Left hindlimb (tissue), 1 donor: ENCODE measurements at regions not wholly inside any gene's neighbourhood (a gene's known extent, or its start where the extent isn't known, plus 50 kb on each side); places are given as distances from the start of the nearest gene placed in this dataset.

Source experiments
- DNase-seq: peaks from one replicate; pipeline ENCODE4 v3.0.0-alpha.2; 2018

GRCh38 chr1:55418208-55419000 lies 203.2 kb upstream of the USP24 start:
- no peak for DNase-seq

DNA sequence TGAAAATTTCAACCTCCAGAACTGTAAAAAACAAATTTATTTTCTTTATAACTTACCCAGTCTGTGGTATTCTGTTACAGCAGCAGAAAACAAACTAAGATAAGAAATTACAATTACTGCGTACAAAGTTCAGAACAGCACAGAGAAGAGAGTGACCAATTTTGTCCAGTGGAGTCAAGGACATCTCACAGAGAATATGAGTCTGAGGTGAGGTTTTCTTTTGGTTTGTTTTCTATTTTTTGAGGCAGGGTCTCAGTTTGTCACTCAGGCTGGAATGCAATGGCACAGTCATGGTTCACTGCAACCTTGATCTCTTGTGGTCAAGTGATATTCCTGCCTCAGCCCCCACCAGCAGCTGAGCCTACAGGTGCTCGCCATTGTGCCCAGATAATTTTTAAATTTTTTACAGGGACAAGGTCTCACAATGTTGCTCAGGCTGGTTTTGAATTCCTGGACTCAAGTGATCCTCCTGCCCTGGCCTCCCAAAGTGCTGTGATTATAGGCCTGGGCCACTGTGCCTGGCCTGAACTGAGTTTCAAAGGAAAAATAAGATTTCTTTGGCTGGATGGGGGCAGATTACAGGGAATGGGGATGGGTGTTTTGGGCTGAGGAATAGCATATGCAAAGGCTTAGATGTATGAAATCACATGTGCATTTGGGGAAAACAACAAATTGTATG lies 201.1 kb upstream of the USP24 start:
- no peak for DNase-seq

DNA sequence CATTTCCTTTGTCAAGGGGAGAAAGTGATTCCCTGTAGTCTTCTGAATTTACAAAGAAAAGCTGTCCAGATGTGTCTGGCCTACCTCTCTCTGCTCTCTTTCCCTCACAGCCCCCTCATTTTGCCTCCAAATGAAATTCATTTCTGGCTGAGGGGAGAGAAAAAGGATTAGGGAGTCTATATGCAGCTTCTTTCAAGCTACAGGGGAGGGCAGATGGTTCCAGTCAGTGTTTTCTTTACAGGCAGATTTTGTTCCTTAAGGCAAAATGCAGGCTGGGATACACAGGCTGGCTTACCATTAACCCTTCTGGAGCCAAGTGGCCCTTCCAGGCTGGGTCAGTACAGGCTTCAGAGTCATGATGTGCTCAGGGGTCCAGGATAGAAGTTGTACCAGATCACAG lies 198.1 kb upstream of the USP24 start:
- no peak for DNase-seq

- no peak for DNase-seq
These were observed 196.9 kb upstream of the USP24 start for GRCh38 chr1:55412060-55412459.

- no peak for DNase-seq
These were observed 187.7 kb upstream of the USP24 start for GRCh38 chr1:55402671-55403464.

DNA sequence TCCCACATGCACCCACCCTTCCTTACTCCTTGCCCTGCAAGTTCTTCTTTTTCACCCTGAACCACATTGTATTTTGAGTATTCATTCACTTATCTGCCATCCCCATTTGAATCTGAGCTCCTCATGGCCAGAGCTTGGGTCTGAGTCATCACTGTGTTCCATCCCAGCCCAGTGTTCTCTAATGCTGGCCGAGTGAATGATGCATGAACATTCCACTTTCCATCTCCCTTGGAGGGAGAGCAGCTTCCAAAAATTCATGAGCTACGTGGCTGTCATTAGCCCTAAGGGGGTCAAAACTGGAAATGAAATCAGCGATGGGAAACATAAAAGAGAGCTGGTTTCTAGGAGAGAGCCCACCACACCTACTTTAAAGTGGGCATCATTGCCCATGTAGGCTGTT lies 187.0 kb upstream of the USP24 start:
- DNase-seq: no peak

GRCh38 chr1:55400508-55400907 lies 185.3 kb upstream of the USP24 start:
- DNase-seq: peak; percentile 76

GRCh38 chr1:55399346-55399745 lies 184.2 kb upstream of the USP24 start:
- DNase-seq: peak; percentile 45

DNA sequence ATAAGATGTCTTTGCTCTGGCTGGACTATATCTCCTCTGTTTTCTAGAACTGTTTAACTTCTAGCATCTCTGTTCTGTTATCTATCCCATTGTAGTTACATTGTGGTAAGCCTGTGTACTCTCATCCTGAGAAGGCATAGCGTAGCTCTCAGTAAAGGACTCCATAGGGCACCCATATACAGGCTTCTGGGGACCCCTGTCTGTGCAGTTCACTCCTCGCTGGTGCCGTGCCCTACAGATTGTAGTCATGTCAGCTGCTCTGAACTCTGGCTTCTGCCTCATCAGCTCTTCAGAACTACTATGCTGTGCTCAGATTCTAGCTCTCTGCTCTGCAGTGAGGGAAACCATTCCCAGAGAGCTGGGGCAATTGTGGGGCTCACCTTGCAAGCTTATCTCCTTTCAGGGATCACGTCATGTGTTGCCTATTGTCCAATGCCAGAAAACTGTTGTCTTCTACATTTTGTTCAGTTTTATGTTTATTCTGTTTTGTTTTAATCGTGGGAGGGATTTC lies 181.3 kb upstream of the USP24 start:
- DNase-seq: no peak

DNA sequence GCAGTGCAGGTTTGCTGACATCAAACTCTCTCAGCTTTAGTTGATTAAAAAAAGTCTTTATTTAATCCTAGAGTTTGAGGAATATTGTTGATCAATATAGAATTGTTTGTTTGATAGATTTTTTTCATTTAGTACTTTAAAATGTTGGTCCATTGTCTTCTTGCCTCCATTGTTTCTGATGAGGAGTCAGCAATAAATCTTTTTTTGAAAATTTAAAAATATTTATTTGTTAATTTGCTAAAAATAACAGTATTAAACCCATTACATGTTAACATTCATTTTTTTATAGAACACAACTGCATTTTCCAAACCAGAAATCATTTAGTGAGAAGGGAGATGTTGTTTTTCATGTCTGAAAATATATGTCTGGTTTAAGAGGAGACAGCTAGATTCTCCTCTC lies 173.8 kb upstream of the USP24 start:
- DNase-seq: no peak

- DNase-seq: no peak
These were observed 172.0 kb upstream of the USP24 start for GRCh38 chr1:55387145-55387544.

GRCh38 chr1:55386456-55386855 lies 171.3 kb upstream of the USP24 start:
- DNase-seq: no peak

DNA sequence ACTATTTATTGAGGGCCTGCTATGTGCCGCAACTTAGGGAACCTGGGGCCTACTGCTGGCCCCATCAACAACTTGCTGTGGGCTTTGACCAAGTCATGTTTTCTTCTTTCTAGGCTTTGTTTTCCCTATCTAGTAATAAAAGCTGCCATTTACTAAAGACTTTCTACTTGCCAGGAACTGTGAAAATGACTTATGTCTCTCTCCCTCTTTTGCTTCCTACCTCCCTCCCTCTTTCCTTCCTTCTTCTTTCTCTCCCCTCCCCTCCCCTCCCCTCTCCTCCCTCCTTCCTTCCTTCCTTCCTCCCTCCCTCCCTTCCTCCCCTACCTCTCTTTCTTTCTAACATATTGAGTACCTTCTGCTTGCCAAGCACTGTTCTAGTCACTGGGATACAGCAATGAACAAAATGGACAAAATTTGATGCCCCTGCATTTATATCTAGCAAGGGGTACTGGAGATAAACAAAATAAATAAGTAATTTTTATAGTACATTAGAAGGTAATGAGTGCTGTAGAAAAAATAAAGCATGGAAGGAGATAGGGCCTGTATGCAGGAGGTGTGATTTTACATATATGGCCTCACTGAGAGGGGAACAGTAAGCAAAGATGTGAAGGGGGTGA lies 170.3 kb upstream of the USP24 start:
- no peak for DNase-seq

- DNase-seq: no peak
These were observed 169.5 kb upstream of the USP24 start for GRCh38 chr1:55384637-55385036.

DNA sequence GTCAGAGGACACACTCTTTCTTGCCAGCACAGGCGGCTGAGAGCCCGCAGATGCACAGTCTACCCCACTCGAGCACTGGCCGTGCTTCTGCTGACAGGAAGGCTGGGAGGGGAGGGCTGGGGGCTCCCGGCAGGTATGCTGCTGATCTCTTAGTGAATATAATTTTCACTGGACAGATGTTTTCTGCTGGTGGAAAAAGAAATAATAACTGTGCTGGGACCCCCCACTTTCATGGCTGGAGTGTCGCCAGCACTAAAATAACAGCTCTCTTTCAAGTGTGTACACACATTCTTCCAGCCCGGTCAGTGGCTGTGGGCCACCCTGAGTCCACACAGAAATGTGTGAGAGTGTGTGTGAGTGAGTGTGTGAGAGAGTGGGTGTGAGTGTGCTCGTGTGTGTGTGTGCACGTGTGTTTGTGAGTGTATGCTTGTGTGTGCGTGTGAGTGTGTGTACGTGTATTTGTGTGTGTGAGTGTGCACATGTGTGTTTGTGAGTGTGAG lies 167.7 kb upstream of the USP24 start:
- DNase-seq: peak; percentile 45

GRCh38 chr1:55381983-55382382 lies 166.8 kb upstream of the USP24 start:
- DNase-seq: no peak

- DNase-seq: no peak
These were observed 166.3 kb upstream of the USP24 start for GRCh38 chr1:55381491-55381890.

DNA sequence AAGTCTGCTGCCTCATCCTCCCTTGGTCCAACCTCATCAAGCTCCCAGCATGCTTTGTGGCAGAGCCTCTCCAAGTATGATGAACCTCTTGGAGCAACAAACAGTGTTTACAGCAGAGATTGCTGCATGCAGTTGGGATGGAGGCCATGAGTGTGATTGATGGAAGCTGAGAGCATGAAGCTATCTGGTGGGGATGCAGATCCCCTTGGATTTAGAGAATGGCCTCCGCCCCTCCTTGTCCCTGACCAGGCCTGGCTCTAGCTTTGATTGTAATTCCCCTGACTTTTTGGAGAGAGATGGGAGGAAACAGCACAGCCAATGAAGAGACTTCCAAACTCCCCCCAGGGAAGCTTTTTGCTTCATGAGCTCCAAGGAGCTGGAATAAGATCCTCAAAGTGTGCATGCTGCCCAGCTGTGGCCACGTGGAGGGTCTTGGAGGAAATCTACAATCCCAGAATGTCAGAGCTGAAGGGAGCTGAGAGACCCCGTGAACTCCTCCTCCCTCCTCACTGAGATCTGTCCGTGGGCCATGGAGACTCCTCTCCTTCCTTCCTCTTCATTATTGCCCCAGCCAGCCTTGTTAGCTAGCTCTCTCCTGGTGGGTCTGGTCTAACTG lies 165.3 kb upstream of the USP24 start:
- DNase-seq: peak; percentile 50

DNA sequence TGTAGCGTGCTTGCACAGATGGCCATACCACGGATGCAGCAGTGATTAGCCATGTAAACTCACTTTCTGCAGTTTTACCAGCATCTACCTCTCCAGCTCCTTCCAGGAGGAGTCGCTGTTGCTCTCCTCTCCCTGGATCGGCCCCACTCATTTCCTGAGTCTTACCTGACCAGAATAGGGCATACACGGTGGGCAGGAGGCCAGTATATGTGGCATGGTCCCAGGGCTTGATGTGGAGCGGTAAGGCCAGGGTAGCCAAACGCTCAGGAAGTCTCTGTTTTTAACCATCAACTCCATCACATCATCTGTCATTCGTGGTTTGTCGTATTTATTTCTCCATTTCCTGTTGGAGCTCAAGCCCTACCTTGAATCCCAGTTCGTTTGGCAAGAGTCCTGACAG lies 163.4 kb upstream of the USP24 start:
- DNase-seq: peak; percentile 64

GRCh38 chr1:55376897-55377296 lies 161.7 kb upstream of the USP24 start:
- no peak for DNase-seq

GRCh38 chr1:55375617-55376258 lies 160.6 kb upstream of the USP24 start:
- no peak for DNase-seq
